ENCODE measurements at regions not wholly inside any gene's neighbourhood (a gene's known extent, or its start where the extent isn't known, plus 50 kb on each side); places are given as distances from the start of the nearest gene placed in this dataset.
A peak's percentile ranks its signal among the peaks of the same experiment; 100 is the strongest.
"Not testable (repeated sequence)": the region's sequence is repeated elsewhere in the genome, so short reads cannot be mapped to it uniquely, and the experiment has no call there.

DNA sequence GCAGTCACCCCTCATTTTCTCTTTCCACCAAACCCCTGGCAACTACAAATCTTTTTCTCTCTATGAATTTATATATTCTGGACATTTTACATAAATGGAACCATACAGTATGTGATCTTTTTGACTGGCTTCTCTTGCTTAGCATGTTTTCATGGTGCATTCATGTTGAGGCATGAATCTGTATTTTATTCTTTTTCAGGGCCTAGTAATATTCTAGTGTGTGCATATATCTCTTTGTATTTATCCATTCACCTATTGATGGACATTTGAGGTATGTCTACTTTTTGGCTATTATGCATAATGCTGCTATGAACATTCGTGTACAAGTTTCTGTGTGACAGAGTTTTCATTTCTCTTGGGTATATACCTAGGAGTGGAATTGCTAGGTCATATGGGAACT is 78.2 kb downstream of the HACD1 start:
- H3K27ac ChIP-seq, result no peak overlapping the region
- no peak for DNase-seq (ENCODE audit: low read depth, low spot score)

DNA sequence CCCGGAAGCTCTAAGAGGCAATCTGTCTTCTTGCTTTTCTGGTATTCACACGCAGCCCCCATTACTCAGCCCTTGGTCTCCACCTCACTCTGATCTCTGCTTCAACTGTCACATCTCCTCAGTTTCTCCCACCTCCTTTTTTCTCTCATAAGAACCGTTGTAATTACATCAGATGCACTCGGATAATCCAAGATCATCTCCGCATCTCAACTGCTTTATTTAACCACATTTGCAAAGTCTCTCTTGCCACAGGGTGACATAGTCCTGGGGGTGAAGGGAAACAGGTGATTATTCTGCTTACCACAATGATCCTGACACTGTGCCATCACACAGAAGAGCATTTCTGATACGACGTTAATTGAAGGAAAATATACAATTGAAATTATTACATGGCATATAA is 79.9 kb downstream of the HACD1 start:
- DNase-seq (ENCODE audit: low read depth, low spot score), result no peak
- no peak overlapping the region for H3K27ac ChIP-seq

- H3K27ac ChIP-seq, result no peak overlapping the region
- no peak for DNase-seq (ENCODE audit: low read depth, low spot score)
Observed at GRCh38 chr10:17536221-17536620, 81.0 kb downstream of the HACD1 start.

GRCh38 chr10:17533731-17534130 is 79.3 kb upstream of the ST8SIA6 start:
- H3K27ac ChIP-seq, result peak overlapping the region; percentile 12
- DNase-seq (ENCODE audit: low read depth, low spot score), result peak; percentile 16

- H3K27ac ChIP-seq, result peak overlapping the region; percentile 93
- no peak for DNase-seq (ENCODE audit: low read depth, low spot score)
Observed at GRCh38 chr10:17528306-17528862, 74.0 kb upstream of the ST8SIA6 start.

DNA sequence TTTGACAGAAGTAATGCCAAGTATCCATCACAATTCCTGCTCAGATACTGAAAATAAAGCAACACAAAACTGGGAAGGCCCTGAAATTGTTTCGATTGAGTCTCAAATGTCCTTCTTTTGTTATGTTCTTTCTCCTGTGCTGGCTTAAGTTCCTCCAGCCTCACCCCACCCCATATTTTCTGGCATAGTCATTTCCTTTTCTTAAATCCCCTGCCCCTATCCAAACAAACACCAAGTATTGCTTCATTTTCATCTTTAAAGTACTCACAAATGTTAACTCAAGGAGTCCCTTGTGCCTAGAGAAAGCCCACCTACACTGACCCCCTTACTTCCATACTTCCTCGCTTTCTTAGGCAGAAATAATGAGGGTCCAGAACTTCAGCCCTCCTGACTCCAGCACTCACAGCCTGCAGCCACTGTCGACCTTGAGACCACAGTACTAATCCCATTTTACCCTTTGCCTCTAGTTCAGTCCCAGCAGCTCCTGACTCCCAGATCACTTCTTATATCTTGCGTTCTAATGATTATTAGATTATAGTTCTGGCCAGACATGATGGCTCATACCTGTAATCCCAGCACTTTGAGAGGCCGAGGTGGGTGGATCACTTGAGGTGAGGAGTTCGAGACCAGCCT is 73.2 kb upstream of the ST8SIA6 start:
- peak overlapping the region; percentile 93 for H3K27ac ChIP-seq
- peak; percentile 44 for DNase-seq (ENCODE audit: low read depth, low spot score)

DNA sequence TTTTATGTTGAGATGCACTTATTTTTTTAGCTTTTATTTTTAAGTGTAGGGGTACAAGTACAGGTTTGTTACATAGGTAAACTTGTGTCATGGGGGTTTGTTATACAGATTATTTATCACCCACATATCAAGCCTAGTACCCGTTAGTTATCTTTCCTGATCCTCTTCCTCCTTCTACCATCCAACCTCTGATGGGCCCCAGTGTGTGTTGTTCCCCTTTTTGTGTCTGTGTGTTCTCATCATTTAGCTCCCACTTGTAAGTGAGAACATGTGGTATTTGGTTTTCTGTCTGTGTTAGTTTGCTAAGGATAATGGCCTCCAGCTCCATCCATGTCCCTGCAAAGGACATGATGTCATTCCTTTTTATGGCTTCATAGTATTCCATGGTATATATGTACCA is 72.2 kb upstream of the ST8SIA6 start:
- peak overlapping the region; percentile 93 for H3K27ac ChIP-seq
- DNase-seq (ENCODE audit: low read depth, low spot score), result not testable (repeated sequence)

DNA sequence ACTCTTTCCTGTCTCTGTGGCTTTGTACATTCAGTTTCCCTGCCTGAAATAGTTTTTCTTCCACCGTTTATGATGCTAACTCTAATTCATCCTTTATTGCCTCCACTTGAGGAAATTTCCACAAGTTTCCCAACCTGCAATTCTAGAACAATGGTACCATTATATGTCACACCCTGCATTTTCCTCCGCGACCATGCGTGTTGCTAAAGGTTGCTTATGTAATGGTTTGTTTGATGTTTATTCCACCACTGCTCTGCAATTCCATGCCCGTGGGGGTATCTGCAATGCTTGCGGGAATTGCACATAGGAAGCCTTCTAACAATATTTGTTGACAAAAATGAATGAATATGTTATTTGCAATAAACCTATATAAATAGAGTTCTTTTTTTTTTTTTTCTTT is 69.5 kb upstream of the ST8SIA6 start:
- no peak for DNase-seq (ENCODE audit: low read depth, low spot score)
- H3K27ac ChIP-seq, result no peak overlapping the region

GRCh38 chr10:17523246-17523753 is 68.9 kb upstream of the ST8SIA6 start:
- no peak overlapping the region for H3K27ac ChIP-seq
- DNase-seq (ENCODE audit: low read depth, low spot score), result no peak

DNA sequence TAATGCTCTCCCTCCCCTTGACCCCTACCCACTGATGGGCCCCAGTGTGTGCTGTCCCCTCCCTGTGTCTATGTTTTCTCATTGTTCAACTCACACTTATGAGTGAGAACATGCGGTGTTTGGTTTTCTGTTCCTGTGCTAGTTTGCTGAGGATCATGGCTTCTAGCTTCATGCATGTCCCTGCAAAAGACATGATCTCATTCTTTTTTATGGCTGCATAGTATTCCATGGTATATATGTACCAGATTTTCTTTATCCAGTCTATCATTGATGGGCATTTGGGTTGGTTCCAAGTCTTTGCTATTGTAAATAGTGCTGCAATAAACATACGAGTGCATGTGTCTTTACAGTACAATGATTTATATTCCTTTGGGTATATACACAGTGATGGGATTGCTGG is 67.9 kb upstream of the ST8SIA6 start:
- DNase-seq (ENCODE audit: low read depth, low spot score); H3K27ac ChIP-seq: not testable (repeated sequence)

DNA sequence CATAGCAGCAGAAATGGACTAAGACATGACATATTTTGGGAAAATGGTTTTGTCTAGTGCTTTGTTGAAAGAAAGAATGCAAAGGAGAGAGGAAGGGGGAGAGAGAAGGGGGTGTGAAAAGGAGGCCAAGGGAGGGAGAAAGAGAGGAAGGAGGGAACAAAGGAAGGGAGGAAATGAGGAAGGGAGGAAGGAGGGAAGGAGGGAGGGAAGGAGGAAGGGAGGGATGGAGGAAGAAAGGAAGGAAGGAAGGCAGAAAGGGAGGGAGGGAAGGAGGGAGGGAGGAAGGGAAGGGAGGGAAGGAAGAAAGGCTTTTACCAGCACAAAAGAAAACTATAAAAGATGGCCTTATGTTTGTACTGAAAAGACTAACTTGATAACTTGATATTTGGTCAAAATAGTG is 65.1 kb upstream of the ST8SIA6 start:
- H3K27ac ChIP-seq, result no peak overlapping the region
- DNase-seq (ENCODE audit: low read depth, low spot score), result no peak

- DNase-seq (ENCODE audit: low read depth, low spot score), result no peak
- H3K27ac ChIP-seq, result no peak overlapping the region
Observed at GRCh38 chr10:17518338-17518737, 63.9 kb upstream of the ST8SIA6 start.

DNA sequence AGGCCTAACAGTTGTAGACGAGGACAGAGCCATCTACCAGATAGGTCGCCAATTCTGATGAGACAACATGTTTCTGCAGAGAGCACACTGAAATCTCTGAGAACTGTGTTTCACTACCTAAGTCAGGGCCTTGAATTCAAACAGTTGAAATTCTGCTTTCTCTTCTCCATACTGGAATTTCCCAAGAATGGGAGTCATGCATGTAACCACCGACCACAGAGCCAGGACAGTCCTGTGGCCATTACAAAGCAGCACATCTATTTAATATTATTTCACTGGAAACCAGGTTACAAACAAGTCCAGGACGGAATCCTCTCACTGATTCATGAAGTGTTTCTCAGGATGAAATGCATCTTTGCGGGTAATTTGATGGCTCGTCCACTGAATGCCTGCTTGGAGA is 62.0 kb upstream of the ST8SIA6 start:
- H3K27ac ChIP-seq, result no peak overlapping the region
- DNase-seq (ENCODE audit: low read depth, low spot score), result no peak

GRCh38 chr10:17512341-17513001 is 58.1 kb upstream of the ST8SIA6 start:
- H3K27ac ChIP-seq, result peak overlapping the region; percentile 88
- peak; percentile 63 for DNase-seq (ENCODE audit: low read depth, low spot score)

GRCh38 chr10:17510242-17510908 is 56.0 kb upstream of the ST8SIA6 start:
- H3K27ac ChIP-seq, result no peak overlapping the region
- DNase-seq (ENCODE audit: low read depth, low spot score), result no peak

DNA sequence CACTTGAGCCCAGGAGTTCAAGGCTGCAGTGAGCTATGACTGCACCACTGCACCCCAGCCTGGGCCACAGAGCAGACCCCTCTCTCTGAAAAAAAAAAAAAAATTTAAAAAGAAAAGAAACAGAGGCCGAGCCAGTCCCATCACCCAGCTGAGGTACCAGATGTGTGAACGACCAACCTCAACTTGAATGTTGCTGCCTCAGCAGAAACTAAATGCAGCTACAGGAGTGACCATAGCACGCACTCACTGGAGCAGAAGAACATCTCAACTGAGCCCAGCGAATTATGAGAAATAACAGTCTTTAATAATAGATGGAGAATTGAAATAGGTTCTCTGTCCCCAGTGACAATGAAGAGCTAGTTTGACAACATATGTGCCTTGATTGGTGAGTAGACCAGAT is 53.1 kb upstream of the ST8SIA6 start:
- no peak for DNase-seq (ENCODE audit: low read depth, low spot score)
- no peak overlapping the region for H3K27ac ChIP-seq

GRCh38 chr10:17506856-17507471 is 52.6 kb upstream of the ST8SIA6 start:
- no peak for DNase-seq (ENCODE audit: low read depth, low spot score)
- H3K27ac ChIP-seq, result no peak overlapping the region

- no peak for DNase-seq (ENCODE audit: low read depth, low spot score)
- H3K27ac ChIP-seq, result no peak overlapping the region
Observed at GRCh38 chr10:17506390-17506789, 52.0 kb upstream of the ST8SIA6 start.

GRCh38 chr10:17504547-17505245 is 50.3 kb upstream of the ST8SIA6 start:
- no peak overlapping the region for H3K27ac ChIP-seq
- no peak for DNase-seq (ENCODE audit: low read depth, low spot score)
